ENCODE measurements at regions not wholly inside any gene's neighbourhood (a gene's known extent, or its start where the extent isn't known, plus 50 kb on each side); places are given as distances from the start of the nearest gene placed in this dataset.

DNA sequence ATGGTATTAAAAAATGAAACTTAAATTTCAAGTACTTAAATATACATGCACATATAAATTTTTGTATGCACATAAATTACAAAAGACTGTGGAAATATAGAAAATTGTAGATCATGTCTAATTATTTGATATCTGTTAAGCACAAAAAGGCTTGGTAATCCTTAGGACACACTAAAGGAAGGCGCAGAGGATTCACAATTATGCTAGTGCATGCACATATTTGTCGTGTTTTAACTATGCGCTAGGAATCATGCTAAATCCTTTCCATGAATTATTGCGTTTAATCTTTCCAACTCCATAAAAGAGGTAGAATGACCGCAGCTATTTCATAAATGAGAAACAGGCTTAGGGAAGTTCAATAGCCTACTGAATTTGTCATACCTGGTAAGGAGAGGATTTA is 244.1 kb upstream of the ITGA1 start:
- no peak overlapping the region for H3K4me3 ChIP-seq (ENCODE audit: low read depth, low read length)
- DNase-seq (ENCODE audit: low read depth) = no peak
- TF ChIP-seq, protein P1, sequence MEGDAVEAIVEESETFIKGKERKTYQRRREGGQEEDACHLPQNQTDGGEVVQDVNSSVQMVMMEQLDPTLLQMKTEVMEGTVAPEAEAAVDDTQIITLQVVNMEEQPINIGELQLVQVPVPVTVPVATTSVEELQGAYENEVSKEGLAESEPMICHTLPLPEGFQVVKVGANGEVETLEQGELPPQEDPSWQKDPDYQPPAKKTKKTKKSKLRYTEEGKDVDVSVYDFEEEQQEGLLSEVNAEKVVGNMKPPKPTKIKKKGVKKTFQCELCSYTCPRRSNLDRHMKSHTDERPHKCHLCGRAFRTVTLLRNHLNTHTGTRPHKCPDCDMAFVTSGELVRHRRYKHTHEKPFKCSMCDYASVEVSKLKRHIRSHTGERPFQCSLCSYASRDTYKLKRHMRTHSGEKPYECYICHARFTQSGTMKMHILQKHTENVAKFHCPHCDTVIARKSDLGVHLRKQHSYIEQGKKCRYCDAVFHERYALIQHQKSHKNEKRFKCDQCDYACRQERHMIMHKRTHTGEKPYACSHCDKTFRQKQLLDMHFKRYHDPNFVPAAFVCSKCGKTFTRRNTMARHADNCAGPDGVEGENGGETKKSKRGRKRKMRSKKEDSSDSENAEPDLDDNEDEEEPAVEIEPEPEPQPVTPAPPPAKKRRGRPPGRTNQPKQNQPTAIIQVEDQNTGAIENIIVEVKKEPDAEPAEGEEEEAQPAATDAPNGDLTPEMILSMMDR (conservative IDR thresholded peaks at IDR 0.05; ENCODE audit: low read depth, low read length) = no peak

DNA sequence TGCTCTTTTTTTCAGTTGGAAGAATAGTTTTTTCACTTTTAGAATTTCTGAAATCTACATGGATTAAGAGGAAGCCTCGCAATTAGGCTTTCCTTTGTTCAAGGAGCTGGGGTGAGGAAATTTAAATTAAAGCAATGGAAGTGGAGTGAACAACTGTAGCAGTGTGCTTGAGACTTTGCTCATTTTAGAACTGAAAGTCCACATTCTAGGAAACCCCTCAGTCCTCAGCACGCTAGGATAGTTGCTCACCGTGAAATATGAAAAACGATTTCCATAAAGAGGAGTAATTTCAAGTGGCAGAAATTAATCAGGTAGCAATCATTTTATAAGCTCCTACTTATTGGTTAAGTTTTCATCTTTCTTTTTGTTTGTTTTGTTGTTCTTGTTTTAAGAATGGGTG is 243.0 kb upstream of the ITGA1 start:
- H3K4me3 ChIP-seq (ENCODE audit: low read depth, low read length) = no peak overlapping the region
- no peak for DNase-seq (ENCODE audit: low read depth)
- TF ChIP-seq, protein P1 (conservative IDR thresholded peaks at IDR 0.05; ENCODE audit: low read depth, low read length) = no peak

DNA sequence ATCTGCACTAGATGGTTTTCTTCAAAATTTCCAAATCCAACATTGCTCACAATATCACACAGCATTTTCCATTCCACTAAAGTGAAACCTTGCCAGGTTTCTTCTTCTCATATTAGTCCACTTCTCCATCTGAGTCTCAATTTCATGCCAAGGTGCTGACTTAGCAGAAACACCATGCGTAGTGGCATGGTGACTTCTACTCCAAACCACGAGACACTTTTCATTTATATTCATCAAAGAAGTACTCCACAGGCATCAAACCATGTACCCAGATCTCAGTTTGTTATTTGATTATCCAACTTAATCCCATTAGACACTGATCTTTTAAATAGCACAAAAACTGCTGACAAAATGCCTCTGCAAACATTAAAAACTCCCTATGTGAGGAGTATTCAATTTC is 233.4 kb upstream of the ITGA1 start:
- no peak overlapping the region for H3K4me3 ChIP-seq (ENCODE audit: low read depth, low read length)
- TF ChIP-seq, protein P1 (conservative IDR thresholded peaks at IDR 0.05; ENCODE audit: low read depth, low read length) = no peak
- no peak for DNase-seq (ENCODE audit: low read depth)

DNA sequence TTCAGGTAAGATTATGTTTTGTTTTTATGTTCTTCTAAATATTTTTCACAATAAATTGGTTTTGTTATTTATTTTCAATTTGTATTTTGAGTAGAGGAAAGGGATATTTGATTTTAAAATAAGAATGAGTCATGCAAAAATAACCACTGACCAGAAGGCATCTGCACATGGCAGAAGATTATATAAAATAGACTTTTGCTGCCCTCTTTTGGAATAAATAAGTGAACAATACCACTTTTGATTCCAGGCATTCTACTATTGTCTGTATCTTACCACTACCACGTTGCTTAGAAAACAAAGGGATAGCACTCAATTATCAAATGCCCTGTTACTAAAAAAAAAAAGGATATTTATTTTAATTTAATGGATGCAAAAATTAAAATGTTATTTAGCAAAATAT is 227.3 kb upstream of the ITGA1 start:
- no peak for DNase-seq (ENCODE audit: low read depth)
- TF ChIP-seq, protein P1 (conservative IDR thresholded peaks at IDR 0.05; ENCODE audit: low read depth, low read length) = peak; percentile 39
- no peak overlapping the region for H3K4me3 ChIP-seq (ENCODE audit: low read depth, low read length)

DNA sequence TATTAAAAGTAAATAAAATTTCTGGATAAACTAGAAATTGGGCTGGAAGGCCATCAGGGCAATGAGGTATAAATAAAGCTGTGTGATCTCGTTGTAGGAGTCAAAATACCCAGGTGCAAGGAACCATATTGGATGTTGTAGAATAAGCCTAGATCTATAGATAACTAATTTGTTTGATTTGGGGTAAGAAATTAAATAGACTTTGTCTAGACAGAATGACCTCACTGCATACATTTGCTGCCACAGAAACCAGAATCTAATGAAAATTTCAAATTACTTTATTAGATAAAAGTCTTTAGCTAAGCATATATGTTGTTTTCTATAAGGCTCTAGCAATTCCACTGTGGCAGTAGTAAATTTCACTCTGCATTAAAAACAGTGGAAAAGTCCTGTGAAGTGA is 225.2 kb upstream of the ITGA1 start:
- no peak overlapping the region for H3K4me3 ChIP-seq (ENCODE audit: low read depth, low read length)
- DNase-seq (ENCODE audit: low read depth) = no peak
- TF ChIP-seq, protein P1 (conservative IDR thresholded peaks at IDR 0.05; ENCODE audit: low read depth, low read length) = no peak

DNA sequence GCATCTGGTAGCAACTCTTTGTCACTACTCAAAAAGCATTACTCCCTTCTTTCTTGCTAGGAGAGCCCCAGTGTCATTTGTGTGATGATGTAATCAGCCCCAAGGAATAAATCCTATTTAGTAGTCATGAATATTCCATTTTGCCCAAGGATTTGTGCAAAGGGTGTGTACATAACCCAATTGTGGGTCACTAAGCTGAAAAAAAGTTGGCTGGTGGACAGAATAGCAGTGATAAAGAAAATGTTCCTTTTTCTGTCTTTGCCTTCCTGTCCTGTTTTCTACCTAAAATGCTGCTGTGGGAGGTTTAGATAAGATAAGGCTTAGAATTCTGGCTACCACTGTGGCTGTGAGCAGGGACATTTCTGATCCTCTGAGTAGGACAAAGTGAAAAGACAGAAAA is 223.1 kb upstream of the ITGA1 start:
- H3K4me3 ChIP-seq (ENCODE audit: low read depth, low read length) = no peak overlapping the region
- DNase-seq (ENCODE audit: low read depth) = no peak
- TF ChIP-seq, protein P1 (conservative IDR thresholded peaks at IDR 0.05; ENCODE audit: low read depth, low read length) = no peak

DNA sequence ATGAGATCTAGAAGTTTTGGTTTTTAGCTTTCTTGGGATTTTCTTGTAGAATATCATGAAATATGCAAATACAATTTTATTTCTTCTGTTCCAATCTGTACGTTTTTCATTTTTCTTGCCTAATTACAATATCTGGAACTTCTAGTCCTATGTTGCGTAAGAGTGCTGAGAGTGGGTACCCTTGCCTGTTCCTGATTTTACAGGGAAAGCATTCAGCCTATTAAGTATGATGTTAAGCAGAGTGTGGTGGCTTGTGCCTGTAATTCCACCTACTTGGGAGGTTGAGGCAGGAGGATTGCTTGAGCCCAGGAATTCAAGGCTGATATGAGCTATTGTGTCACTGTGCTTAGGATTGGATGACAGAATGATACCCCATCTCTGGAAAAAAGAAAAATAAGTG is 210.2 kb upstream of the ITGA1 start:
- H3K4me3 ChIP-seq (ENCODE audit: low read depth, low read length) = no peak overlapping the region
- TF ChIP-seq, protein P1 (conservative IDR thresholded peaks at IDR 0.05; ENCODE audit: low read depth, low read length) = no peak
- DNase-seq (ENCODE audit: low read depth) = no peak
